NCI-H128 (cell line): ENCODE measurements at regions not wholly inside any gene's neighbourhood (a gene's known extent, or its start where the extent isn't known, plus 50 kb on each side); places are given as distances from the start of the nearest gene placed in this dataset.
"Not testable (repeated sequence)": the region's sequence is repeated elsewhere in the genome, so short reads cannot be mapped to it uniquely, and the experiment has no call there.

Source experiments
- DNase-seq: peaks from one replicate; lab custom pipeline; 2025; ENCODE audit not compliant: unreplicated experiment; lab: John Stamatoyannopoulos, UW

GRCh38 chr16:52976539-52977167 is 76.0 kb downstream of the CHD9NB start:
- no peak for DNase-seq

GRCh38 chr16:52967744-52968143 is 85.0 kb downstream of the CHD9NB start:
- DNase-seq: no peak

- no peak for DNase-seq
Measured at GRCh38 chr16:52964290-52964689, 88.4 kb downstream of the CHD9NB start.

GRCh38 chr16:52963855-52964242 is 88.8 kb downstream of the CHD9NB start:
- DNase-seq: no peak

- DNase-seq: no peak
Measured at GRCh38 chr16:52963212-52963854, 89.4 kb downstream of the CHD9NB start.

GRCh38 chr16:52958951-52959350 is 93.7 kb downstream of the CHD9NB start:
- no peak for DNase-seq

- no peak for DNase-seq
Measured at GRCh38 chr16:52957199-52957598, 95.5 kb downstream of the CHD9NB start.

- no peak for DNase-seq
Measured at GRCh38 chr16:52956044-52956443, 96.7 kb downstream of the CHD9NB start.

- DNase-seq: no peak
Measured at GRCh38 chr16:52953215-52953614, 99.5 kb downstream of the CHD9NB start.

- no peak for DNase-seq
Measured at GRCh38 chr16:52948946-52949345, 103.8 kb downstream of the CHD9NB start.

GRCh38 chr16:52932321-52932720 is 120.4 kb downstream of the CHD9NB start:
- DNase-seq: no peak

- no peak for DNase-seq
Measured at GRCh38 chr16:52929478-52930400, 123.0 kb downstream of the CHD9NB start.

GRCh38 chr16:52928955-52929354 is 123.7 kb downstream of the CHD9NB start:
- no peak for DNase-seq

GRCh38 chr16:52925143-52925542 is 127.6 kb downstream of the CHD9NB start:
- no peak for DNase-seq

GRCh38 chr16:52924162-52924561 is 128.5 kb downstream of the CHD9NB start:
- no peak for DNase-seq

GRCh38 chr16:52921104-52921503 is 131.6 kb downstream of the CHD9NB start:
- DNase-seq: no peak

GRCh38 chr16:52920331-52920730 is 132.4 kb downstream of the CHD9NB start:
- DNase-seq: no peak

- DNase-seq: no peak
Measured at GRCh38 chr16:52914428-52914827, 138.3 kb downstream of the CHD9NB start.

- DNase-seq: peak; percentile 50
Measured at GRCh38 chr16:52912565-52913173, 140.0 kb downstream of the CHD9NB start.

GRCh38 chr16:52908057-52908456 is 144.6 kb downstream of the CHD9NB start:
- DNase-seq: not testable (repeated sequence)

GRCh38 chr16:52906281-52906680 is 146.4 kb downstream of the CHD9NB start:
- no peak for DNase-seq
